ENCODE measurements at regions not wholly inside any gene's neighbourhood (a gene's known extent, or its start where the extent isn't known, plus 50 kb on each side); places are given as distances from the start of the nearest gene placed in this dataset.

DNA sequence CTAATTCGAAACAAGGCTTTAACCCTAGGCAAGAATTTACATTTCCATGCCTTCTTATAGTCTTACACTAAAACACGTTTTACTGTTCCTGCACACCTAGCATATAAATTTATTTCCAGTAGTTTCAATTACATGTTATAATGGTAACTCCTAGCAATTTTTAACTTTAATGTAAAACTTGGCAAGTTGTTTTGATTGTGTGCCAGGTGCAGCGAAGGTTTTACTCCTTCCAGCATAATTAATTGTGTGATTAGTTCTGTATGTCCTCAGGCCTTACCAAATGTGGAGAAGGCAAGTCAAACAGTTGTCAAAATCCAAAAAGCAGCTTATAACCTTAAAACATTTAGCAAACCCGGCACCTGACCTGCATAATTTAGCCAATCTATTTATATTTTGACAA is 114.8 kb downstream of the KCNK1 start:
- Histone ChIP-seq H2AFZ (ENCODE audit: low read length) (no peak overlapping the region), H2BK15ac (ENCODE audit: low read length) (no peak overlapping the region), H3K4me3 (ENCODE audit: low read length in 2 of 2) (no peak overlapping the region), H2BK12ac (ENCODE audit: low read length) (no peak overlapping the region), H2AK5ac (ENCODE audit: low read depth, low read length) (no peak overlapping the region), H3K4me2 (ENCODE audit: insufficient read depth, low read length, poor library complexity, severe bottlenecking) (no peak overlapping the region), H3K27me3 (ENCODE audit: control insufficient read depth in 3 of 3, insufficient read depth in 3 of 3, low read depth in 1 of 3, low read length in 3 of 3) (no peaks in the 10 kb centered on the region), H3K9ac (ENCODE audit: low read depth, low read length, poor library complexity) (no peak overlapping the region), H2BK120ac (ENCODE audit: low read depth, low read length) (no peak overlapping the region), H3K23ac (ENCODE audit: low read depth, low read length, poor library complexity) (no peak overlapping the region), H3K4me1 (ENCODE audit: control insufficient read depth in 2 of 2, insufficient read depth in 1 of 2, low read depth in 1 of 2, low read length in 2 of 2) (no peaks in the 10 kb centered on the region), H3K18ac (ENCODE audit: low read length) (no peak overlapping the region), H3K14ac (ENCODE audit: low read length) (no peak overlapping the region), H3K79me1 (ENCODE audit: low read depth, low read length) (peaks cover 2% of the 10 kb centered on the region), H4K91ac (ENCODE audit: low read depth, low read length, poor library complexity) (no peak overlapping the region), H4K8ac (ENCODE audit: low read depth, low read length) (no peak overlapping the region), H2BK5ac (ENCODE audit: low read length) (no peak overlapping the region), H3K27ac (replicated peaks; ENCODE audit: low read length) (no peak overlapping the region), H3K36me3 (replicated peaks in 1 of 2; ENCODE audit: control insufficient read depth in 2 of 2, insufficient read depth in 2 of 2, low read length in 2 of 2) (no peaks in the 10 kb centered on the region), H3K4ac (ENCODE audit: low read length) (no peak overlapping the region), H3K9me3 (replicated peaks in 1 of 2; ENCODE audit: control insufficient read depth in 2 of 2, insufficient read depth in 1 of 2, low read depth in 1 of 2, low read length in 2 of 2) (no peaks in the 10 kb centered on the region)
- WGBS, 2 donors (ENCODE audit: extremely low coverage in 2 of 2, insufficient read length in 2 of 2, insufficient replicate concordance in 1 of 2): no CpG with 5 or more reads among the region's 4 CpGs
- DNase-seq (ENCODE audit: low spot score): no peak

DNA sequence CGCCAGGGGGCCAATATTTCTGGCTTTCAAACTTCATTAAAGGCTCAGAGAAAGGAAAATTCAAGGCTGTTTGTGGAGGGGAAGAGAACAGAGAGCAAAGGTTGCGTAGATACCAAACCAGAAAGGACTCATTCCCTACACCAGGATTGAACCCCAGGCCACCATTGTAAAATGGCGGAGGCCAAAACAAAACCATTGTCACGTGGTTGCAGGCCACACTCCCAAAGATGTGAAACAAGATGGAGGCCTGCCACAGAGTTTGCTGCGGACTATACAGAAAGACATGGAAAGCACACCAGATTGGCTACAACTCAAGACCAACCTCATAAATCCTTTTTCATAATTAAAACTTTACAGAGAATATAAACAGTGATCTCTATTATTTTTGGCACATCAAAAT is 116.5 kb downstream of the KCNK1 start:
- no peaks in the 10 kb centered on the region for H3K36me3 ChIP-seq (replicated peaks in 1 of 2; ENCODE audit: control insufficient read depth in 2 of 2, insufficient read depth in 2 of 2, low read length in 2 of 2)
- H3K79me1 ChIP-seq (ENCODE audit: low read depth, low read length): no peaks in the 10 kb centered on the region
- no peak overlapping the region for H3K18ac ChIP-seq (ENCODE audit: low read length)
- H2AFZ ChIP-seq (ENCODE audit: low read length): peak overlapping the region; percentile 63
- H2AK5ac ChIP-seq (ENCODE audit: low read depth, low read length): no peak overlapping the region
- no peaks in the 10 kb centered on the region for H3K27me3 ChIP-seq (ENCODE audit: control insufficient read depth in 3 of 3, insufficient read depth in 3 of 3, low read depth in 1 of 3, low read length in 3 of 3)
- H2BK12ac ChIP-seq (ENCODE audit: low read length): no peak overlapping the region
- no peak overlapping the region for H3K27ac ChIP-seq (replicated peaks; ENCODE audit: low read length)
- no peak overlapping the region for H3K23ac ChIP-seq (ENCODE audit: low read depth, low read length, poor library complexity)
- no CpG with 5 or more reads among the region's 5 CpGs for WGBS, 2 donors (ENCODE audit: extremely low coverage in 2 of 2, insufficient read length in 2 of 2, insufficient replicate concordance in 1 of 2)
- no peak overlapping the region for H4K8ac ChIP-seq (ENCODE audit: low read depth, low read length)
- no peaks in the 10 kb centered on the region for H3K4me1 ChIP-seq (ENCODE audit: control insufficient read depth in 2 of 2, insufficient read depth in 1 of 2, low read depth in 1 of 2, low read length in 2 of 2)
- no peak overlapping the region for H3K4me3 ChIP-seq (ENCODE audit: low read length in 2 of 2)
- no peak overlapping the region for H3K9ac ChIP-seq (ENCODE audit: low read depth, low read length, poor library complexity)
- H3K4ac ChIP-seq (ENCODE audit: low read length): no peak overlapping the region
- H4K91ac ChIP-seq (ENCODE audit: low read depth, low read length, poor library complexity): no peak overlapping the region
- no peak overlapping the region for H2BK120ac ChIP-seq (ENCODE audit: low read depth, low read length)
- H2BK15ac ChIP-seq (ENCODE audit: low read length): no peak overlapping the region
- no peak overlapping the region for H2BK5ac ChIP-seq (ENCODE audit: low read length)
- no peak for DNase-seq (ENCODE audit: low spot score)
- no peaks in the 10 kb centered on the region for H3K9me3 ChIP-seq (replicated peaks in 1 of 2; ENCODE audit: control insufficient read depth in 2 of 2, insufficient read depth in 1 of 2, low read depth in 1 of 2, low read length in 2 of 2)
- no peak overlapping the region for H3K4me2 ChIP-seq (ENCODE audit: insufficient read depth, low read length, poor library complexity, severe bottlenecking)
- no peak overlapping the region for H3K14ac ChIP-seq (ENCODE audit: low read length)

DNA sequence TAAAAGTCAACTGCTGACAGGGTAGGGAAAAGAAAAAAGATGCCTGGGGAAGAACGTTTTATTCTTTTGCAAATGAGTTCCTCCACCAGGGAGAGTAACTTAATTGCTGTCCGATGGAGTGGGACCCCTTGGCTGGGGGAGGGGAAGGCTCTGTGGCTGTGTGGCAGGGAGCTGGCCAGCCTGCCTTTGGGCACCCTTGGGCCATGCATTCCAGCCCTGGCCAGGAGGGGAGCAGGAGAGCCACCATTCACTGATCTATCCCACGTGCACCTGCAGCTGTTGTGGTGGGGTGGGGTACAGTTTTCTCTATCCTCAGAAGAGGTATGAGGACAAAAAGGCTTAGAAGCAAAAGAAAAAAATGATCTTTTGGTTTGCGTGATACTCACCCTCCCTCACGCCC is 116.9 kb downstream of the KCNK1 start:
- no peak overlapping the region for H3K23ac ChIP-seq (ENCODE audit: low read depth, low read length, poor library complexity)
- H3K27me3 ChIP-seq (ENCODE audit: control insufficient read depth in 3 of 3, insufficient read depth in 3 of 3, low read depth in 1 of 3, low read length in 3 of 3): no peaks in the 10 kb centered on the region
- H4K91ac ChIP-seq (ENCODE audit: low read depth, low read length, poor library complexity): no peak overlapping the region
- H4K8ac ChIP-seq (ENCODE audit: low read depth, low read length): no peak overlapping the region
- no peak overlapping the region for H3K18ac ChIP-seq (ENCODE audit: low read length)
- peak overlapping the region; percentile 63 for H2AFZ ChIP-seq (ENCODE audit: low read length)
- no peak overlapping the region for H3K9ac ChIP-seq (ENCODE audit: low read depth, low read length, poor library complexity)
- H2BK15ac ChIP-seq (ENCODE audit: low read length): no peak overlapping the region
- no peak overlapping the region for H3K4ac ChIP-seq (ENCODE audit: low read length)
- H3K9me3 ChIP-seq (replicated peaks in 1 of 2; ENCODE audit: control insufficient read depth in 2 of 2, insufficient read depth in 1 of 2, low read depth in 1 of 2, low read length in 2 of 2): no peaks in the 10 kb centered on the region
- no peak overlapping the region for H2BK5ac ChIP-seq (ENCODE audit: low read length)
- no CpG with 5 or more reads among the region's 5 CpGs for WGBS, 2 donors (ENCODE audit: extremely low coverage in 2 of 2, insufficient read length in 2 of 2, insufficient replicate concordance in 1 of 2)
- H3K4me3 ChIP-seq (ENCODE audit: low read length in 2 of 2): no peak overlapping the region
- H2BK120ac ChIP-seq (ENCODE audit: low read depth, low read length): no peak overlapping the region
- no peaks in the 10 kb centered on the region for H3K79me1 ChIP-seq (ENCODE audit: low read depth, low read length)
- no peak overlapping the region for H3K4me2 ChIP-seq (ENCODE audit: insufficient read depth, low read length, poor library complexity, severe bottlenecking)
- H2AK5ac ChIP-seq (ENCODE audit: low read depth, low read length): no peak overlapping the region
- no peak overlapping the region for H3K27ac ChIP-seq (replicated peaks; ENCODE audit: low read length)
- no peaks in the 10 kb centered on the region for H3K4me1 ChIP-seq (ENCODE audit: control insufficient read depth in 2 of 2, insufficient read depth in 1 of 2, low read depth in 1 of 2, low read length in 2 of 2)
- no peak overlapping the region for H3K14ac ChIP-seq (ENCODE audit: low read length)
- no peak for DNase-seq (ENCODE audit: low spot score)
- H2BK12ac ChIP-seq (ENCODE audit: low read length): no peak overlapping the region
- no peaks in the 10 kb centered on the region for H3K36me3 ChIP-seq (replicated peaks in 1 of 2; ENCODE audit: control insufficient read depth in 2 of 2, insufficient read depth in 2 of 2, low read length in 2 of 2)

DNA sequence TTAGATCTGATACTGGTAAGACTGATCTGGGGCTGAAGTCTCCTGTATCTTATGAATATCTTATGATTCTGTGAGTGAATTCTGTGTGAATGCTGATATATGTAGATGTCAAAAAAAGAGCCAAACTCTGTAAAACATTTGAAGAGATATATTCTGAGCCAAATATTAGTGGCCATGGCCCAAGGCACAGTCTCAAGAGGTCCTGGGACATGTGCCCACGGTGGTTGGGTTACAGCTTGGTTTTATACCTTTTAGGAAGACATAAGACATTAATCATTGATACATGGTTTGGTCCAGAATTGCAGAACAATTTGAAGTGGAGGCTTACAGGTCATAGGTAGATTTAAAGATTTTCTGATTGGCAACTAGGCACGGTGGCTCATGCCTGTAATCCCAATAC is 118.3 kb downstream of the KCNK1 start:
- no peaks in the 10 kb centered on the region for H3K27me3 ChIP-seq (ENCODE audit: control insufficient read depth in 3 of 3, insufficient read depth in 3 of 3, low read depth in 1 of 3, low read length in 3 of 3)
- H2BK15ac ChIP-seq (ENCODE audit: low read length): no peak overlapping the region
- no peaks in the 10 kb centered on the region for H3K4me1 ChIP-seq (ENCODE audit: control insufficient read depth in 2 of 2, insufficient read depth in 1 of 2, low read depth in 1 of 2, low read length in 2 of 2)
- WGBS, 2 donors (ENCODE audit: extremely low coverage in 2 of 2, insufficient read length in 2 of 2, insufficient replicate concordance in 1 of 2): no CpG with 5 or more reads among the region's 2 CpGs
- DNase-seq (ENCODE audit: low spot score): no peak
- H3K9ac ChIP-seq (ENCODE audit: low read depth, low read length, poor library complexity): no peak overlapping the region
- no peak overlapping the region for H3K4ac ChIP-seq (ENCODE audit: low read length)
- H3K36me3 ChIP-seq (replicated peaks in 1 of 2; ENCODE audit: control insufficient read depth in 2 of 2, insufficient read depth in 2 of 2, low read length in 2 of 2): no peaks in the 10 kb centered on the region
- no peak overlapping the region for H2AFZ ChIP-seq (ENCODE audit: low read length)
- no peak overlapping the region for H3K14ac ChIP-seq (ENCODE audit: low read length)
- H4K8ac ChIP-seq (ENCODE audit: low read depth, low read length): no peak overlapping the region
- no peaks in the 10 kb centered on the region for H3K79me1 ChIP-seq (ENCODE audit: low read depth, low read length)
- H3K4me3 ChIP-seq (ENCODE audit: low read length in 2 of 2): no peak overlapping the region
- H3K9me3 ChIP-seq (replicated peaks in 1 of 2; ENCODE audit: control insufficient read depth in 2 of 2, insufficient read depth in 1 of 2, low read depth in 1 of 2, low read length in 2 of 2): no peaks in the 10 kb centered on the region
- no peak overlapping the region for H3K27ac ChIP-seq (replicated peaks; ENCODE audit: low read length)
- H2AK5ac ChIP-seq (ENCODE audit: low read depth, low read length): no peak overlapping the region
- H3K23ac ChIP-seq (ENCODE audit: low read depth, low read length, poor library complexity): no peak overlapping the region
- no peak overlapping the region for H4K91ac ChIP-seq (ENCODE audit: low read depth, low read length, poor library complexity)
- H2BK12ac ChIP-seq (ENCODE audit: low read length): no peak overlapping the region
- no peak overlapping the region for H3K4me2 ChIP-seq (ENCODE audit: insufficient read depth, low read length, poor library complexity, severe bottlenecking)
- H2BK120ac ChIP-seq (ENCODE audit: low read depth, low read length): no peak overlapping the region
- H2BK5ac ChIP-seq (ENCODE audit: low read length): no peak overlapping the region
- H3K18ac ChIP-seq (ENCODE audit: low read length): no peak overlapping the region
